ENCODE measurements at regions not wholly inside any gene's neighbourhood (a gene's known extent, or its start where the extent isn't known, plus 50 kb on each side); places are given as distances from the start of the nearest gene placed in this dataset.
A peak's percentile ranks its signal among the peaks of the same experiment; 100 is the strongest.
"Not testable (repeated sequence)": the region's sequence is repeated elsewhere in the genome, so short reads cannot be mapped to it uniquely, and the experiment has no call there.

DNA sequence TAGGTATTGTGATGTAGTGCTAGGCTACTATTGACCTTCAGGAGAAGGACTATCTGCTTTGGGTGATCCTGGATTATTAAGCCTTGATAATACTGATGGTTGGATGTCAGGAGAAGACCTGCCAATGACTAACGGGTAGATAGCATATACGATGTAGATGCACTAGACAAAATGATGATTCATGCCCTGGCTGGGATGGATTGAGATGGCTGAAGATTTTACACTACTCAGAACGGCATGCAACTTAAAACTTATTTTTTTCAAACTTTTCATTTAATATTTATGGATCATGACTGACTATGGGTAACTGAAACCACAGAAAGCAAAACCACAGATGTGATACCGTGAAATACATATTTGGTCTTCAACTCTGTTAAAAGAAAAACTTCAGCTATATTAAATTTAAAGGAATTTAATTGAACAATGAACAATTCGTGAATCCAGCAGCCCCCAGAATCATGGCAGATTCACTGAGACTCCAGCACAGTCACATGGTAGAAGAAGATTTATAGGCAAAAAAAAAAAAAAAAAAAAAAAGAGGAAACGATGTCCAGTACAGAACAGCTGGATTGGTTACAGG, 124.6 kb upstream of the CDK13 start:
- no peak for DNase-seq (ENCODE audit: low spot score)

DNA sequence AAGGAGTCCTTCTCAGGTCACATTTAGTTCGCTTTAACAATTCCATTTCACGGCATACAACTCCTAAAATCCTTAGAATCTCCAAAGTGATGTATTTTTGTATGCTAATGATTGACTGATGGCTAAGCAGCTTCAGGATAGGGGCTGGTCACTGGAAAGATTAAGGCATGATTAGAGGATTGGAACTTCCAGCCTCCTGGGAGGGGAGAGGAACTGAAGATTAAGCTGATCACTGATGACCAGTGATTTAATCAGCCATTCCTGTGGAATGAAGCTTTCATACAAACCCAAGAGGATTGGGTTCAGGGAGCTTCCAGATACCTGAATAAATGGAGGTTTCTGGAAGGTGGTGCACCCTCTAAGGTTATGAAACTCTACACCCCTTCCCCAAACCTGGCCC, 123.9 kb upstream of the CDK13 start:
- peak; percentile 13 for DNase-seq (ENCODE audit: low spot score)

DNA sequence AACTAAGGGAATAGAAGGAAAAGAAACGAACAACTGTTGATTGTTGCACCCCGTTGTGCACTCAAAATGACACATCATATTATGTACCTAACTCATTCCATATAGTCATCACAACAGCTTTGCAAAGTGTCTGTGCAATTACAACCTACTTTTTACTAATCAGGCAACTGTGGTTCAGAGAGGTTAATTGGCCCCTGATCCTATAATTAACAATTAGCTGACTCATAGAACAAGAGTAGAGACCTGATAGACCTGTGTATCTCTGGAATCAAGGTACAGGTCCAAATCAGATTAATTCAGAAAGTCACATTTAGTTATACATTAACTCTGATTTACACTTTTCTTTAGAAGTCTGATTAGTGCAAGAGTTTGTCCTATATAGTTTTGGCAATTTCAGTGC, 122.5 kb upstream of the CDK13 start:
- no peak for DNase-seq (ENCODE audit: low spot score)

DNA sequence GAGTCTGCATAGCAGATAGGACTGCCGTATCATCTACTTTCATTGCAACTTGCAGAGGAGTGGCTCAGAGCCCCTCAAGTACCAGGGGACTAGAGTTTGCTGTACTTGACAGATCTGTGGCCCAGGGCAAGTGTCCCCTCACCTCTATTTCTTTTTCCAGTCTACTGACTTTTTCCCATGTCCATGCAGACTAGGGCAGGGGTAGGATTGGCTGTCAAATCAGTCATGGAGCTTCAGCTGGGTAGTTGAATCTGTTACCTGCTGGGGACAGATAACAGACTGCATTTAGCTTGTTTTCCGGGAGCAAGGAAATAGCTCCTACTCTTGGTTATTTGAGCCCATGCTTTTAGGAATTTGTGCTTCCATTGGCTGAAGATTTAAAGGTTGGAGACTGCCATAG, 121.0 kb upstream of the CDK13 start:
- DNase-seq (ENCODE audit: low spot score): no peak

DNA sequence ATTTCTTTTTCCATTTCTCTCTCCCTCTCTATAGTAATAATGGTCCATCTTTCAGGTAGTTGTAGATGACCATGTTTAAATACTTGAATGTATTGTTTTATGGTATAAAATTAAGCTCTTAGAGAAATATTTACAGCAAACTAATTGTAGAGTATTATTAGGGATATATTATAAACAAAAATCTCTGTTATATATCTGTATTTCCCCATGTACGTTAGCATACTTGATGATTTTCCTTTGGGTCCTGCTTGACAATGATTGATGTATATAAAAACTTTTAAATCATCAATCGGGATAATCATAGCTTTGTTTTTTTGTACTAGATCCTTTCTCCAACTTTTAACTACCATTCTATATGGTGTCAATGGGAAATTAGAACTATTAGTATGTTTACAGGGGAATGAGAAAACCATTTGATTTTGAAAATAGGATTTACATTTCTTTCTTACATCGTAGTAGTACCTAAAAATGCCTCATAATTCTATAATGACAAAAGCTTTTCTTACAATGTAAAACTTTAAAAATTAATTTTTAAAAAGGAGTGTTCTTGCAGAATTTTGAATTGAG, 117.5 kb upstream of the CDK13 start:
- no peak for DNase-seq (ENCODE audit: low spot score)

DNA sequence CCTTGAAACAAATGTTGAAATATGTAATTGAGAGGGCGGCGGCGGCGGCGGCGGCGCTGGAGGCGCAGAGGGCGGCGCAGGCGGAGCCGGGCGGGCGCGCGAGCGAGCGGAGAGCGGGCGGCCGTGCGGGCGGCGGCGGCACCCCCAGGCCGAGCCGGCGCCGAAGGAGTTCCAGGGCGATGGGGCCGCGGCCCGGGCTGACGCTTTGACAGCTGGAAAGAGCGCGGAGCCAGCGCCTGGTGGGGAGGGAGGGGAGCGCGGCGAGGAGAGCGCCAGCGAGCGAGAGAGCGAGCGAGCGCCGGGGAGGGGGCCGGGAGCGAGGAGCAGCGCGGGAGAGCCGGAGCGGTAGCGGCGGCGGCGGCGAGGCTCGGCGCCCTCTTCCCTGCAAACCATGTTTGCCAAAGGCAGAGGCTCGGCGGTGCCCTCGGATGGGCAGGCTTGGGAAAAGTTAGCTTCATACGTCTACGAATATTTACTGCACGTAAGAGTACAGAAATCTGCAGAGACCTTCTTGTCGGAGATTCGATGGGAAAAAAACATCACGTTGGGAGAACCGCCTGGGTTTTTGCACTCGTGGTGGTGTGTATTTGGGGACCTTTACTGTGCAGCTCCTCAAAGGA, 116.8 kb upstream of the CDK13 start:
- peak; percentile 39 for DNase-seq (ENCODE audit: low spot score)

DNA sequence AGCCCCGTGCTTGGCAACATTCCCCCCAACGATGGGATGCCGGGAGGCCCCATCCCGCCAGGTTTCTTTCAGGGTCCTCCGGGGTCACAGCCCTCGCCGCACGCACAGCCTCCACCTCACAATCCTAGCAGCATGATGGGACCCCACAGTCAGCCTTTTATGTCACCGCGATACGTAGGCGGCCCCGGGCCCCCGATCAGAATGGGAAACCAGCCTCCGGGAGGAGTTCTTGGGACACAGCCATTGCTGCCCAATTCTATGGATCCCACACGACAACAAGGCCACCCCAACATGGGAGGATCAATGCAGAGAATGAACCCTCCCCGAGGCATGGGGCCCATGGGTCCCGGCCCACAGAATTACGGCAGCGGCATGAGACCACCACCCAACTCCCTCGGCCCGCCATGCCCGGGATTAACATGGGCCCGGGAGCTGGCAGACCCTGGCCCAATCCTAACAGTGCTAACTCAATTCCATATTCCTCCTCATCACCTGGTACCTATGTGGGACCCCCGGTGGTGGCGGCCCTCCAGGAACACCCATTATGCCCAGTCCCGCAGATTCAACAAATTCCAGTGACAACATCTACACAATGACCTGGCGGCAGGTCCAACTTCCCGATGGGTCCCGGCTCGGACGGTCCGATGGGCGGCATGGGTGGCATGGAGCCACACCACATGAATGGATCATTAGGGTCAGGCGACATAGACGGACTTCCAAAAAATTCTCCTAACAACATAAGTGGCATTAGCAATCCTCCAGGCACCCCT, 116.0 kb upstream of the CDK13 start:
- DNase-seq (ENCODE audit: low spot score): not testable (repeated sequence)

DNA sequence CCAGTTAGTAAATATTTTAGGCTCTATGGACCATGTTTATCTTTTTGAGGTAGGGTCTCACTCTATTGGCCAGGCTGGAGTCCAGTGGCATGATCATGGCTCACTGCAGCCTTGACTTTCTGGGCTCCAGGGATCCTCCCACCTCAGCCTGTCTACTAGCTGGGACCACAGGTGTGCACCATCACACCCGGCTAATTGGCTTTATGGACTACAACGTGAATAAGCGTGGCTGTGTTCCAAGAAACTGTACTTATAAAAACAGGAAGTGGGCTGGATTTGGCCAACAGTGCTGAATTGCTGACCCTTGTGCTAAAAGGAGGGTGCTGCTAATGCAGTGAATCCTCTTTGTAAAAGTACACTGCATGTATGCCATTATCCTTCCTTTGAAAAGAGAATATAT, 111.7 kb upstream of the CDK13 start:
- peak; percentile 67 for DNase-seq (ENCODE audit: low spot score)

DNA sequence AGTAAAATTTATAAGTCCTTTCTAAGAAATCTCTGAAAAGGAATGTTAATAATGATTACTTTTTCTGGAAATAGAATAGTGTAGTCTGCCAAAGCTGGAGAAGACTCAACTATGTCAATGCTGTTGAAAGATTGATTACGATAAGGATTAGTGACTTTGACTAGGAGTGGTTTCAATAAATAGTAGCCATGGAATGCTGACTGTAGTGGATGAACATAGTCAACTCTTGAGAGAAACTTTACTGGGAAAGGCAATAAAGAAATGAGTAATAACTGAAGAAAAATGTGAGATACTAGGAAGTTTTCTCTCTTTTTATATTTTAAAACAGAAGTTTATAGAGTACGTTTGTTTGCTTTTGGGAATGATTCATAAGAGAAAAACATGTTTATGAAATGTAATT, 105.0 kb upstream of the CDK13 start:
- DNase-seq (ENCODE audit: low spot score): no peak

DNA sequence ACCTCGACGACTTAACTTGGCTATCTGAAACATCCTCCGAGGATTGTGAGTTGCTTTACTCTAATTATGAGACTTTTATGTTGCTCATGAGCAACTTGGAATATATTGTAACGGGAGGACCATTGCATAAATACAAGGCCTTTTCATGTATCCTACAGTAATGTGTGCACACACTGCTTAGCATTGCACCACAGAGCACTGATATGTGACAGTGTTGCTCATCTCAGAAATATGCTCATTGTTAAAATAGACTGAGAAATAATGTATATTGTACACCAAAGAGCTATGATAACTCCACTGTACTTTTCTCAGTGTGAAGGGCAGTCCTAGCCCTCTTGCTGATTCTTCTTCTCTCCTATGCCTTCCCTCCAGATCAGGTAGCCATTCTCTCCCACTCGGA, 102.8 kb upstream of the CDK13 start:
- DNase-seq (ENCODE audit: low spot score): no peak

DNA sequence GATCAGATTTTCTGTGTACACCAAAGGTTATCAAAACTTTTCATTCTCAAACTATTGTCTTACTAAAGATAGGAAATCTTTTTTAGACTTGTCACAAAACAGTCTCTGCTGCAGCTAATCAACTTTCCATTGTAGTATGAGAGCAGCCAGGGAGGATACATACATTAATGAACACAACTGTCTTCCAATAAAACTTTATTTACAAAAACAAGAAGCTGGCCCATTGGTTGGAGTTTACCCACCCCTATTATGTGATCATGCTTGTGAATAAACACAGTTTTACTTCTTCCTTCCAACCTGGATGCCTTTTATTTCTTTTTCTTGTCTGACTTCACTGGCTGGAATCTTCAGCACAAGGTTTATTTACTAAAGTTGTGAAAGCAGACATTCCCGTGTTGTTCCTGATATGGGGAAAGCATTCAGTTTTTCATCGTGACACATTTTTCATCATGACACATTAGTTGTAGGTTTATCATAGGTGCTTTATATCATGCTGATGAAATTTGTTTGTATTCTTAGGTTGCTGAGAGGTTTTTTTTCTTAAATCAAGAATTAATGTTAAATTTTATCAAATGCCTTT, 98.5 kb upstream of the CDK13 start:
- DNase-seq (ENCODE audit: low spot score): no peak

DNA sequence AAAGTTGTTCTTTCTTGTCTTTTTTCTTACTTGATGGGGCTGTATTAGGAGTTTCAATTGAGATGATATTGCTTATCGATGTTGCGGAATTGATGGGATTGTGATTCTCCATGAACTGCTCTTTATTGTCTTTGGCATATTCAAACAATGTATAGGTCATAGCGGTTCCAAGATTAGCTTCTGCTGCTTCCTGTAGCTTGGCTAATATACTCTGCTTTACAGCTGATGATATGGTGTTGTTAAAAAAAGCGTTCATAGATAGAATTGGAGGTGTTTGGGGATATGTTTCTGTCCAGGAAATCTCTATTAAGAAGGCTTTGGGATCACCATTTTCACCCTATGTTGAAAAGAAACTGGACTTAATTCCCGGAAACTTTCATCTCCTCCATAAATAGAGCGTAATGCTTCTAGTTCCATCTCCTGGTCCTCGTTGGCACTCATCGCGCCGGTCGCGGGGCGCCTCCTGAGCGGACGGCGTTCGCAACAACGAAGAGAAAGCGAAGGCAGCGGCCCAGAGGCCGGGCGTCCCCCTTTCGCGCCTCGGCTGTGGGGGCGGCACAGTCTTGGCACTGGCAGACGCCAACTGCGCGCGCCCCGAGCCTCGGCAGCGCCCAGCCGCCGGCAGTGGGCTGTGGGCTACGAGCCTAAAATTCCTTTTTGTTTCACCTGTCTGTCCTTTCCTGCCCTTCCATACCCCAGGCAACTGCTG, 95.3 kb upstream of the CDK13 start:
- not testable (repeated sequence) for DNase-seq (ENCODE audit: low spot score)

DNA sequence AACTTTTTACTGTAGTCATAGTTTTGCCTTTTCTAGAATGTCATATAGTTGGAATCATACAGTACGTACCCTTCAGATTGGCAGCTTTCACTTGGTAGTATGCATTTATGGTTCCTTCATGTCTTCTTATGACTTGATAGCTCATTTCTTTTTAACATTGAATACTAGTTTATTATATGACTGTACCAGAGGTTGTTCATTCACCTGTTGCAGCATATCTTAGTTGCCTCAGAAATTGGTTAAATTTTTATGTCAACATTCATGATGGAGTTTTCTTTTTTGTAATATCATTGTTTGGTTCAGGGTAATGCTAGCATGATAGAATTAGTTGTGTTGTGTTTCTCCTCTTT, 94.8 kb upstream of the CDK13 start:
- DNase-seq (ENCODE audit: low spot score): no peak

DNA sequence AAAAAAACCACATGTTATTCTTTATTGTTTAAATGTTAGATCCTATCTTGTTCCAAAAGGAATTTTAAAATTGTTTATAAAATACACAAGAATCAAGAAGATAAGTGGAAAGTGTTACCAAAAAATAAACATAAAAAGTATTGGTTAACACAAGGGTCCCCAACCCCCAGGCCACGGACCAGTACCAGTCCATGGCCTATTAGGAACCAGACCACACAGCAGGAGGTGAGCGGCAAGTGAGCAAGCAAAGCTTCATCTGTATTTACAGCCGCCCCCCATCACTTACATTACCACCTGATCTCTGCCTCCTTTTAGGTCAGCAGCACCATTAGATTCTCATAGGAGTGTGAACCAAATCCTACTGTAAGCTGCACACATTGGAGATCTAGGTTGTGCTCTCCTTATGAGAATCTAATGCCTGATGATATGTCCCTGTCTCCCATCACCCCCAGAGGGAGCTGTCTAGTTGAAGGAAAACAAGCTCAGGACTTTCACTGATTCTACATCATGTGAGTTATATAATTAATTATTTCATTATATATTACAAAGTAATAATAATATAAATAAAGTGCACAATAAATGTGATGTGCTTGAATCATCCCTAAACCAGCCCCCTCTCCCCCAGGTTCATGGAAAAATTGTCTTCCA, 86.3 kb upstream of the CDK13 start:
- DNase-seq (ENCODE audit: low spot score): not testable (repeated sequence)

DNA sequence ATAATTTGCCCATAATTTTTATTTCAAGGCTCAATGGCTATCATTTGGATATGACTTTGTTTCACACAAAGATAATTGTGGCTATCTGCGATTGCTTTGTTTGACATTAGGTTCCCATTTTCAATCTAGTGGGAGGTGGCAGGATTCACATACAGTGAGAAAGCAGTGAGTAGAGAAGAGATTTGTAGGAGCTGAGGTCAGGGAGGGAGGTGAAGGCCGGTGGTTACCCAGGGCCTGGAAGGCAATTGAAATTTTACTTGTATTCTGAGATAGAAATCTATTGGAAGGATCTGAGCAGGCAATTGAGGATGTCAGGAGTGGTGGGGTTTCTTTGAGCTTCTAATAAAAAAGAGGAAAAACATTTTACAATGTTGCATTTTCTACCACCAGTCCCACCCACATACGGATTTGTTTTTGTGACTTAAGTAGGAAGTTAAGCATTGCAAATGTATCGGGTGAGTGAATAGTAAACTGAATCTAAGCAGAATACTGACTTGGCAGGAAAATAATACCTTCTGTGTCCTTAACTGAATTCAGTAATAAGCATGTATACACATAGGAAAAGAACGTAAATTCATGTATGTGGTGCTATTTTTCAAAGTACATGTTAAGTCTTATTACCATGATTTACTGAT, 80.1 kb upstream of the CDK13 start:
- DNase-seq (ENCODE audit: low spot score): not testable (repeated sequence)

DNA sequence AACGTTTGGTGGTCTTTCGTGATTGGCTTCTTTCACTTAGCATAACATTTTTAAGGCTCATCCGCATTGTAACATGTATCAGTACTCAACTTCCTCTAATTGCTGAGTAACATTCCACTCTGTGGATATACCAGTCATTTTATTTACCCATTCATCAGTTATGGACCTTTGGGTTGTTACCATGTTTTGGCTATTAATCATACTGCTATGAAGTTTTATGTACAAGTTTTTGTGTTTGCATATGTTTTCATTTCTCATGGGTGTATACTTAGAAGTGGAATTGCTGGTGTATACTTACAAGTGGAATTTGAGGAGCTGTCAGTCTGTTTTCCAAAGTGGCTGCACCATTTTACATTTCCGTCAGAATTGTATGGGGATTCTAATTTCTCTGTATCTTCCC, 78.4 kb upstream of the CDK13 start:
- not testable (repeated sequence) for DNase-seq (ENCODE audit: low spot score)

DNA sequence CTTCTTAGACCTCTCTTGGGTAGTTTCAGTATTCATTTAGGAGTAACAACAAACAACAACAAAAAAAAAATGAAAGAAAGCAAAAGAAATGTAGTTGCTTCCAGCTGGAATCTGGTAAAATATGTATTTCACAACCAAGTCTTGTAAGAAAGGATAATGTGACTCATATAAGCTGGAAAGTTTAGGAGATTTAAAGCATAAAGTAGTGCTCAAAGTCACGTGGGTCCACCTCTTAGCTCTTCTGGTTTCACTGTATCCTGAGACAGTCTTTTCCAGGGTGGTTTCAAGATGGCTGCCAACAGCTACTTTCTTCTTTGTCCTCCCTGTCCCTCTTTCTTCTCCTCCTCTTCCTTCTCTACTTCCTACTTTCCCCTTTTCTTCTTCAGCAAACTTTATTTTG, 69.5 kb upstream of the CDK13 start:
- no peak for DNase-seq (ENCODE audit: low spot score)

DNA sequence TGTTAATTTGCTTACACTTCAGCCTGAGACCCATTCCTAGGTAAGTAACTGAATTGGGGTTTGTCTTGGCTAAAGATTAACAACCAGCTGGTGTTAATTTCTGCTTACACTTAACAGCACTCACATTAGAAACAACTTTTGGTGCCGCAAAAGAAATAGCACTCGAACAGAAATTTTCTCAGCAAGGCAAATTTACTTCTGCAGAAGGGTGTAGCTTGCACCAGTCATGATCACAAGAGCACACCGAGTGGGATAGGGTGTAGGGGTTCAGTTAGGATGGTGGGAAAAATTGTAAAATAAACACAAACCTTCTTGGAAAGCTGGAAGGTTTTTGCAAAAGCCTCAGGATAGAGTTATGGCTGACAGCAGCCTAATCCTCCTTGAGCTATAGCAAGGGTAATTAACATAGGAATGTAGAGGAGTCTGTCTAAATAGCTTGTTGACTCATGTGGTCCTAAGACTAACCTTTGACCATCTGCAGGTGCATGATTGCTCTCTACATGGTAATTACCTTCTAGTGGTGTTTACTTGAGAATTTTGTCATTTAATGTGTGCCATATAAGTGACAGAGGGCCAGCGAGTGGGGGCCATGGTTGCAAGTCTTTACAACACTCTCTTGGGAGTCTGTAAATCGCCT, 67.8 kb upstream of the CDK13 start:
- DNase-seq (ENCODE audit: low spot score): no peak

DNA sequence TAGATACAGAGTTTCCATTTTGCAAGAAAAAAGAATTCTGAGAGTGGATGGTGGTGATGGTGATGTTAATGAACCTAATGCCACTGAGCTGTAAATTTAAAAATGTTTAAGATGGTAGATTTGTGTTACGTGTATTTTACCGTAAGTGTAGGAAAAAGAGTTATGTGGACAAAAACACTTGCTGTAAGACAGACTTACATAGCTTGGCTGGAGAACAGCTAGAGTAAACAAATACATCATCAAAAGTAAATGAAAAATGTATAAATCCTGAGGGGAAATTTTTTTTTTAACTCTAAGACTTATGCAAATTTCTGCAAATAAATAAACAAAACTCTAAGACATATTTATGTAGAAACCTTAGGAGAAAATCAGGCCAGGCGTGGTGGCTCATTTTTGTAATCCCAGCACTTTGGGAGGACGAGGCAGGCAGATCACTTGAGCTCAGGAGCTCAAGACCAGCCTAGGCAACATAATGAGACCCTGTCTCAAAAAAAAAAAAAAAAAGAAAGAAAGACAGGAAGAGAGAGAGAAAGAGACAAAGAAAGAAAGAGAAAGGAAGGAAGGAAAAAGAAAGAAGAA, 66.2 kb upstream of the CDK13 start:
- DNase-seq (ENCODE audit: low spot score): no peak

DNA sequence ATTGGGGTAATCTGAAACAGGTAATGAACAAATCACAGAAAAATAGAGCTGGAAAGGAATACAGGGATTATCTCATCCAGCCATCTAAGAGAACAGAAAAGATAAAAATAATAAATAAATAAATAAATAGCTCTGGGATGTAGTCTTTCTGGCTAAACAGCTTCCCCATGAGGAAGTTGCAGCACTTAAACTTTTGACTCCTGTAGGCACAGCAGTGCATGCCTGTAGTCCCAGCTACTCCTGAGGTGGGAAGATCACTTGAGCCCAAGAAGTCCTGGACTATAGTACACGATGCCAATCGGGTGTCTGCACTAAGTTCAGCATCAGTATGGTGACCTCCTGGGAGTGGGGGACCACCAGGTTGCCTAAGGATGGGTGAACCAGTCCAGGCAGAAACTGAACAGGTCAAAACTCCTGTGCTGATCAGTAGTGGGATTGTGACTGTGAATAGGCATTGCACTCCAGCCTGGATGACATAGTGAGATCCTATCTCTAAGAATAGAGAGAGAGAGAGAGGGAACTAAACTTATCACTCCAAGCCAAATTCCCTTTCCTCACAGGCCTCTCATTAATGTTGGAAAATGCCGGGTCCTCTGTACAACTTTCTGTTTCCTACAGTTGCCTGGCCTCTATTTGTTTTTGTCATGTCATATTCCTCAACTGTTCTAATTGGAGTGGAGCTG, 61.7 kb upstream of the CDK13 start:
- DNase-seq (ENCODE audit: low spot score): no peak
